Body of pancreas (tissue), 4 donors: ENCODE measurements at regions not wholly inside any gene's neighbourhood (a gene's known extent, or its start where the extent isn't known, plus 50 kb on each side); places are given as distances from the start of the nearest gene placed in this dataset.

ENCODE experiments used
- POLR2A ChIP-seq, 3 donors: fragments of 450-650 bp; IDR thresholded peaks; one replicate each; pipeline ENCODE4 v1.6.1; 2016; ENCODE audit warnings: antibody characterized with exemption in 3 of 3, mild to moderate bottlenecking in 2 of 3
- TF ChIP-seq, protein P1 (sequence below), 7 experiments: fragments of 450-650 bp in 4 of 7; fragments of 200-600 bp in 3 of 7; sonication (generic) in 3 of 7; IDR thresholded peaks; one replicate each; pipeline ENCODE4 v1.5.1; 2016 to 2019; ENCODE audit warnings: antibody characterized with exemption in 7 of 7

- TF ChIP-seq, protein P1, sequence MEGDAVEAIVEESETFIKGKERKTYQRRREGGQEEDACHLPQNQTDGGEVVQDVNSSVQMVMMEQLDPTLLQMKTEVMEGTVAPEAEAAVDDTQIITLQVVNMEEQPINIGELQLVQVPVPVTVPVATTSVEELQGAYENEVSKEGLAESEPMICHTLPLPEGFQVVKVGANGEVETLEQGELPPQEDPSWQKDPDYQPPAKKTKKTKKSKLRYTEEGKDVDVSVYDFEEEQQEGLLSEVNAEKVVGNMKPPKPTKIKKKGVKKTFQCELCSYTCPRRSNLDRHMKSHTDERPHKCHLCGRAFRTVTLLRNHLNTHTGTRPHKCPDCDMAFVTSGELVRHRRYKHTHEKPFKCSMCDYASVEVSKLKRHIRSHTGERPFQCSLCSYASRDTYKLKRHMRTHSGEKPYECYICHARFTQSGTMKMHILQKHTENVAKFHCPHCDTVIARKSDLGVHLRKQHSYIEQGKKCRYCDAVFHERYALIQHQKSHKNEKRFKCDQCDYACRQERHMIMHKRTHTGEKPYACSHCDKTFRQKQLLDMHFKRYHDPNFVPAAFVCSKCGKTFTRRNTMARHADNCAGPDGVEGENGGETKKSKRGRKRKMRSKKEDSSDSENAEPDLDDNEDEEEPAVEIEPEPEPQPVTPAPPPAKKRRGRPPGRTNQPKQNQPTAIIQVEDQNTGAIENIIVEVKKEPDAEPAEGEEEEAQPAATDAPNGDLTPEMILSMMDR (IDR thresholded peaks at IDR 0.05) = no peak
- no peak for TF ChIP-seq POLR2A (IDR thresholded peaks at IDR 0.05)
These were observed 51.3 kb upstream of the DRD2 start for GRCh38 chr11:113526521-113526920.
